Activated B cell treated with CpG ODN at 0.5 μM for 24 hours (primary cell): ENCODE measurements at regions not wholly inside any gene's neighbourhood (a gene's known extent, or its start where the extent isn't known, plus 50 kb on each side); places are given as distances from the start of the nearest gene placed in this dataset.

Experiments used
- ATAC-seq: fragments of 200-7000 bp; cut with Tn5 transposase; one replicate; pipeline ENCODE4 v1.10.0; 2021; ENCODE audit warnings: low read depth, mild to moderate bottlenecking, moderate library complexity
- CTCF ChIA-PET: fragments of 350-600 bp; sonication (Branson Sonifier 250); formaldehyde crosslinking; loops from one replicate; lab custom pipeline; 2021; ENCODE audit warnings: antibody characterized with exemption; lab: Charles Lee
- POLR2A ChIA-PET: fragments of 350-600 bp; sonication (Branson Sonifier 250); formaldehyde crosslinking; loops from one replicate; lab custom pipeline; 2021; ENCODE audit warnings: antibody characterized with exemption; lab: Charles Lee
- DNase-seq: peaks from one replicate; pipeline ENCODE4 v3.0.0; 2022
- H3K27ac Mint-ChIP-seq: one replicate; pipeline ENCODE4 v1.8.0; 2020; ENCODE audit warnings: mixed read lengths
- H3K27me3 Mint-ChIP-seq: one replicate; pipeline ENCODE4 v1.8.0; 2021; ENCODE audit warnings: mixed read lengths
- H3K36me3 Mint-ChIP-seq: one replicate; pipeline ENCODE4 v1.8.0; 2021; ENCODE audit warnings: low read depth, mixed read lengths
- H3K4me1 Mint-ChIP-seq: one replicate; pipeline ENCODE4 v1.8.0; 2021; ENCODE audit warnings: mixed read lengths
- H3K4me3 Mint-ChIP-seq: one replicate; pipeline ENCODE4 v1.8.0; 2020; ENCODE audit warnings: mild to moderate bottlenecking, mixed read lengths
- H3K9me3 Mint-ChIP-seq: one replicate; pipeline ENCODE4 v1.8.0; 2020; ENCODE audit warnings: mixed read lengths
- CTCF ChIP-seq: fragments of 200-600 bp; IDR thresholded peaks from one replicate; pipeline ENCODE4 v1.8.0; 2022; ENCODE audit warnings: antibody characterized with exemption, mild to moderate bottlenecking
- intact Hi-C: fragments of 100-400 bp; cut with micrococcal nuclease; formaldehyde crosslinking; loops from one replicate; pipeline ENCODE4 v1.15.1; 2024

- intact Hi-C loops: loop anchor here (10.0 kb wide), 1 partner anchor 498 kb away; the partner anchor contains the start of gene LIMD1
- ATAC-seq (no peak), DNase-seq (no peak)
- H3K4me3 Mint-ChIP-seq: peak overlapping the region; percentile 36
- peaks cover 92% of the 10 kb centered on the region for H3K4me1 Mint-ChIP-seq
- no peaks in the 10 kb centered on the region for H3K27me3 Mint-ChIP-seq
- H3K36me3 Mint-ChIP-seq: no peaks in the 10 kb centered on the region
- TF ChIP-seq CTCF: no peak
- CTCF ChIA-PET: interaction anchor here (0.6 to 2.3 kb wide), 5 partner anchors 15 to 351 kb away, joined by 3 to 8 read pairs (median 3); partner anchors contain the start of gene CCR1
- peak overlapping the region; percentile 61 for H3K27ac Mint-ChIP-seq
- POLR2A ChIA-PET: interaction anchor here (0.6 to 0.7 kb wide), 2 partner anchors 228 to 286 kb away, joined by 5 to 9 read pairs; no protein-coding TSS in a partner anchor
- H3K9me3 Mint-ChIP-seq: no peaks in the 10 kb centered on the region
Measured at GRCh38 chr3:46092702-46093080, 65.4 kb upstream of the XCR1 start.

GRCh38 chr3:46091741-46092701, 64.7 kb upstream of the XCR1 start:
- ChIA-PET CTCF (interaction anchor here (1.0 to 5.1 kb wide), 5 partner anchors 14 to 286 kb away, joined by 3 to 32 read pairs (median 8); partner anchors contain the start of gene CCR1), POLR2A (no interaction called here)
- no peak for DNase-seq
- Mint-ChIP-seq H3K36me3 (no peaks in the 10 kb centered on the region), H3K27me3 (no peaks in the 10 kb centered on the region), H3K9me3 (no peaks in the 10 kb centered on the region), H3K4me1 (peaks cover 88% of the 10 kb centered on the region), H3K27ac (peak overlapping the region; percentile 61), H3K4me3 (peak overlapping the region; percentile 36)
- intact Hi-C loops: loop anchor here (10.0 kb wide), 1 partner anchor 497 kb away; the partner anchor contains the start of gene LIMD1
- TF ChIP-seq CTCF: no peak
- ATAC-seq: no peak

GRCh38 chr3:46091046-46091445, 63.8 kb upstream of the XCR1 start:
- Mint-ChIP-seq H3K9me3 (no peaks in the 10 kb centered on the region), H3K4me3 (no peak overlapping the region), H3K4me1 (peaks cover 78% of the 10 kb centered on the region), H3K27me3 (no peaks in the 10 kb centered on the region), H3K27ac (no peak overlapping the region), H3K36me3 (no peaks in the 10 kb centered on the region)
- TF ChIP-seq CTCF: no peak
- ATAC-seq (no peak), DNase-seq (no peak)
- ChIA-PET CTCF (interaction anchor here (1.0 to 5.1 kb wide), 6 partner anchors 12 to 287 kb away, joined by 3 to 32 read pairs (median 4); partner anchors contain the start of gene CCR1), POLR2A (interaction anchor here (0.6 to 1.1 kb wide), 3 partner anchors 8 to 108 kb away, joined by 3 to 5 read pairs (median 3); no protein-coding TSS in a partner anchor)
- intact Hi-C loops: loop anchor here (10.0 kb wide), 1 partner anchor 496 kb away; the partner anchor contains the start of gene LIMD1

GRCh38 chr3:46090161-46090591, 62.9 kb upstream of the XCR1 start:
- ChIA-PET CTCF (interaction anchor here (0.8 to 5.1 kb wide), 7 partner anchors 11 to 288 kb away, joined by 3 to 32 read pairs (median 4); partner anchors contain the start of gene CCR1), POLR2A (interaction anchor here (0.6 to 1.3 kb wide), 3 partner anchors 9 to 118 kb away, joined by 3 to 6 read pairs (median 5); partner anchors contain the start of gene CCR1)
- no peaks in the 10 kb centered on the region for H3K9me3 Mint-ChIP-seq
- no peak for ATAC-seq
- H3K27me3 Mint-ChIP-seq: no peaks in the 10 kb centered on the region
- intact Hi-C loops: loop anchor here (10.0 kb wide), 1 partner anchor 495 kb away; the partner anchor contains the start of gene LIMD1
- H3K27ac Mint-ChIP-seq: no peak overlapping the region
- DNase-seq: no peak
- no peak overlapping the region for H3K4me3 Mint-ChIP-seq
- TF ChIP-seq CTCF: no peak
- peaks cover 70% of the 10 kb centered on the region for H3K4me1 Mint-ChIP-seq
- no peaks in the 10 kb centered on the region for H3K36me3 Mint-ChIP-seq
